Inflammatory macrophage treated with lipopolysaccharide for 1 hour (primary cell): ENCODE measurements at regions not wholly inside any gene's neighbourhood (a gene's known extent, or its start where the extent isn't known, plus 50 kb on each side); places are given as distances from the start of the nearest gene placed in this dataset.

Experiments used
- DNase-seq, 2 donors: peaks; one replicate each; pipeline ENCODE4 v3.0.0-alpha.2; 2020 to 2022

- no peak for DNase-seq
These were observed 251.8 kb upstream of the CDH9 start for GRCh38 chr5:27290172-27290571.

- DNase-seq: no peak
These were observed 237.7 kb upstream of the CDH9 start for GRCh38 chr5:27276119-27276518.

- no peak for DNase-seq
These were observed 237.0 kb upstream of the CDH9 start for GRCh38 chr5:27275345-27275744.

GRCh38 chr5:27269766-27270165 is 231.4 kb upstream of the CDH9 start:
- DNase-seq: no peak

GRCh38 chr5:27267209-27267824 is 228.9 kb upstream of the CDH9 start:
- DNase-seq: no peak

GRCh38 chr5:27266184-27266583 is 227.8 kb upstream of the CDH9 start:
- no peak for DNase-seq

GRCh38 chr5:27257696-27258095 is 219.3 kb upstream of the CDH9 start:
- no peak for DNase-seq

GRCh38 chr5:27252911-27253310 is 214.5 kb upstream of the CDH9 start:
- no peak for DNase-seq

GRCh38 chr5:27242258-27242626 is 203.9 kb upstream of the CDH9 start:
- DNase-seq: no peak

GRCh38 chr5:27241564-27242257 is 203.3 kb upstream of the CDH9 start:
- peak in 1 of 2 donors; percentile 5 for DNase-seq

- DNase-seq: no peak
These were observed 202.4 kb upstream of the CDH9 start for GRCh38 chr5:27240791-27241190.

- DNase-seq: no peak
These were observed 196.5 kb upstream of the CDH9 start for GRCh38 chr5:27234916-27235315.

- no peak for DNase-seq
These were observed 183.0 kb upstream of the CDH9 start for GRCh38 chr5:27221410-27221809.

GRCh38 chr5:27220752-27221151 is 182.4 kb upstream of the CDH9 start:
- DNase-seq: no peak

- no peak for DNase-seq
These were observed 179.6 kb upstream of the CDH9 start for GRCh38 chr5:27217977-27218376.

GRCh38 chr5:27217155-27217956 is 179.0 kb upstream of the CDH9 start:
- no peak for DNase-seq

- no peak for DNase-seq
These were observed 178.1 kb upstream of the CDH9 start for GRCh38 chr5:27216367-27216950.

- DNase-seq: no peak
These were observed 169.7 kb upstream of the CDH9 start for GRCh38 chr5:27208051-27208450.

- DNase-seq: no peak
These were observed 153.6 kb upstream of the CDH9 start for GRCh38 chr5:27191786-27192510.

- DNase-seq: no peak
These were observed 134.3 kb upstream of the CDH9 start for GRCh38 chr5:27172693-27173092.

- no peak for DNase-seq
These were observed 133.4 kb upstream of the CDH9 start for GRCh38 chr5:27171761-27172261.

GRCh38 chr5:27158775-27159174 is 120.4 kb upstream of the CDH9 start:
- no peak for DNase-seq

- DNase-seq: no peak
These were observed 119.8 kb upstream of the CDH9 start for GRCh38 chr5:27158171-27158570.
